SK-N-SH (cell line): ENCODE measurements at regions not wholly inside any gene's neighbourhood (a gene's known extent, or its start where the extent isn't known, plus 50 kb on each side); places are given as distances from the start of the nearest gene placed in this dataset.

Source experiments
- EP300 ChIP-seq, 2 experiments: IDR thresholded peaks; 2 replicates each; pipeline versions ENCODE4 v1.4.0 to v1.6.1; 2012; ENCODE audit warnings: borderline replicate concordance in 1 of 2, low read depth in 1 of 2, low read length in 1 of 2
- TF ChIP-seq, protein P1 (sequence below): IDR thresholded peaks from 2 replicates; pipeline ENCODE4 v1.6.1; 2012; ENCODE audit warnings: mild to moderate bottlenecking, low read depth, low read length, moderate library complexity
- TF ChIP-seq, protein P2 (sequence below): fragments of 200-600 bp; sonication (generic); IDR thresholded peaks from 2 replicates; pipeline ENCODE4 v1.6.1; 2017; ENCODE audit warnings: antibody characterized with exemption, mild to moderate bottlenecking, moderate library complexity

DNA sequence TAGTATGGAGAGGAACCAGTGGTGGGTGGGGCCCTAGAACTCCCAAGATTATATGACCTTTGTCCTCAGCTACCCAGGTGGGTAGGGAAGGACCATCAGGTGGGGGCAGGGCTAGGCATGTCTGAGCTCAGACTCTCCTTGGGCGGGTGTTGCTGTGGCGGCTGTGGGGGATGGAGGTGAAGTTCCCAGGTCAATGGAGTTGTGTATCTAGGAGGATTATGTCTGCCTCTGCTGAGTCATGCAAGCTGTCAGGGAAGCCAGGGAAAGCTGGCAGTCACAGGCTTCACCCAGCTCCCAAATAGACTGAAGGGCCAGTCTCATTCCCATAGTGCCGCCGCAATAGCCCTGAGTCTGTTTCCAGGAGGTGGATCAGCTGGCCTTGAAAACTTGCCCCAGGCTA, 139.7 kb upstream of the CFAP20DC start:
- TF ChIP-seq EP300 (IDR thresholded peaks at IDR 0.05; ENCODE audit: borderline replicate concordance in 1 of 2, low read depth in 1 of 2, low read length in 1 of 2): no peak
- TF ChIP-seq, protein P1, sequence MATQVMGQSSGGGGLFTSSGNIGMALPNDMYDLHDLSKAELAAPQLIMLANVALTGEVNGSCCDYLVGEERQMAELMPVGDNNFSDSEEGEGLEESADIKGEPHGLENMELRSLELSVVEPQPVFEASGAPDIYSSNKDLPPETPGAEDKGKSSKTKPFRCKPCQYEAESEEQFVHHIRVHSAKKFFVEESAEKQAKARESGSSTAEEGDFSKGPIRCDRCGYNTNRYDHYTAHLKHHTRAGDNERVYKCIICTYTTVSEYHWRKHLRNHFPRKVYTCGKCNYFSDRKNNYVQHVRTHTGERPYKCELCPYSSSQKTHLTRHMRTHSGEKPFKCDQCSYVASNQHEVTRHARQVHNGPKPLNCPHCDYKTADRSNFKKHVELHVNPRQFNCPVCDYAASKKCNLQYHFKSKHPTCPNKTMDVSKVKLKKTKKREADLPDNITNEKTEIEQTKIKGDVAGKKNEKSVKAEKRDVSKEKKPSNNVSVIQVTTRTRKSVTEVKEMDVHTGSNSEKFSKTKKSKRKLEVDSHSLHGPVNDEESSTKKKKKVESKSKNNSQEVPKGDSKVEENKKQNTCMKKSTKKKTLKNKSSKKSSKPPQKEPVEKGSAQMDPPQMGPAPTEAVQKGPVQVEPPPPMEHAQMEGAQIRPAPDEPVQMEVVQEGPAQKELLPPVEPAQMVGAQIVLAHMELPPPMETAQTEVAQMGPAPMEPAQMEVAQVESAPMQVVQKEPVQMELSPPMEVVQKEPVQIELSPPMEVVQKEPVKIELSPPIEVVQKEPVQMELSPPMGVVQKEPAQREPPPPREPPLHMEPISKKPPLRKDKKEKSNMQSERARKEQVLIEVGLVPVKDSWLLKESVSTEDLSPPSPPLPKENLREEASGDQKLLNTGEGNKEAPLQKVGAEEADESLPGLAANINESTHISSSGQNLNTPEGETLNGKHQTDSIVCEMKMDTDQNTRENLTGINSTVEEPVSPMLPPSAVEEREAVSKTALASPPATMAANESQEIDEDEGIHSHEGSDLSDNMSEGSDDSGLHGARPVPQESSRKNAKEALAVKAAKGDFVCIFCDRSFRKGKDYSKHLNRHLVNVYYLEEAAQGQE: no peak
- TF ChIP-seq, protein P2, sequence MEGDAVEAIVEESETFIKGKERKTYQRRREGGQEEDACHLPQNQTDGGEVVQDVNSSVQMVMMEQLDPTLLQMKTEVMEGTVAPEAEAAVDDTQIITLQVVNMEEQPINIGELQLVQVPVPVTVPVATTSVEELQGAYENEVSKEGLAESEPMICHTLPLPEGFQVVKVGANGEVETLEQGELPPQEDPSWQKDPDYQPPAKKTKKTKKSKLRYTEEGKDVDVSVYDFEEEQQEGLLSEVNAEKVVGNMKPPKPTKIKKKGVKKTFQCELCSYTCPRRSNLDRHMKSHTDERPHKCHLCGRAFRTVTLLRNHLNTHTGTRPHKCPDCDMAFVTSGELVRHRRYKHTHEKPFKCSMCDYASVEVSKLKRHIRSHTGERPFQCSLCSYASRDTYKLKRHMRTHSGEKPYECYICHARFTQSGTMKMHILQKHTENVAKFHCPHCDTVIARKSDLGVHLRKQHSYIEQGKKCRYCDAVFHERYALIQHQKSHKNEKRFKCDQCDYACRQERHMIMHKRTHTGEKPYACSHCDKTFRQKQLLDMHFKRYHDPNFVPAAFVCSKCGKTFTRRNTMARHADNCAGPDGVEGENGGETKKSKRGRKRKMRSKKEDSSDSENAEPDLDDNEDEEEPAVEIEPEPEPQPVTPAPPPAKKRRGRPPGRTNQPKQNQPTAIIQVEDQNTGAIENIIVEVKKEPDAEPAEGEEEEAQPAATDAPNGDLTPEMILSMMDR: no peak
